K562 (cell line): ENCODE measurements at regions not wholly inside any gene's neighbourhood (a gene's known extent, or its start where the extent isn't known, plus 50 kb on each side); places are given as distances from the start of the nearest gene placed in this dataset.
A peak's percentile ranks its signal among the peaks of the same experiment; 100 is the strongest.

ENCODE experiments used
- BHLHE40 ChIP-seq: IDR thresholded peaks from 2 replicates; pipeline ENCODE4 v1.6.1; 2011; ENCODE audit warnings: low read length, improper control_type of control experiment
- HDAC6 ChIP-seq: IDR thresholded peaks from 2 replicates; pipeline ENCODE4 v1.6.1; 2012; ENCODE audit warnings: low read depth, mild to moderate bottlenecking, control low read depth, inconsistent platforms, low read length, moderate library complexity
- L3MBTL2 ChIP-seq: fragments of 450-650 bp; IDR thresholded peaks from 2 replicates; pipeline ENCODE4 v1.6.1; 2016; ENCODE audit warnings: mild to moderate bottlenecking, moderate library complexity
- MAFG ChIP-seq: fragments of 450-650 bp; conservative IDR thresholded peaks from 2 replicates; pipeline ENCODE4 v1.6.1; 2016; ENCODE audit warnings: missing genetic modification characterization, missing compliant biosample characterization
- MAZ ChIP-seq, 2 experiments: fragments of 450-650 bp in 1 of 2; sonication (generic) in 1 of 2; formaldehyde crosslinking; IDR thresholded peaks in 1 of 2; conservative IDR thresholded peaks in 1 of 2; 2 replicates each; pipeline versions ENCODE4 v1.4.0 to v1.5.0; 2020; ENCODE audit warnings: mild to moderate bottlenecking in 1 of 2, missing genetic modification reagents in 1 of 2
- MGA ChIP-seq: fragments of 450-650 bp; IDR thresholded peaks from 2 replicates; pipeline ENCODE4 v1.6.1; 2016; ENCODE audit warnings: mild to moderate bottlenecking, moderate library complexity
- RERE ChIP-seq: sonication (generic); formaldehyde crosslinking; IDR thresholded peaks from 2 replicates; pipeline ENCODE4 v1.8.0; 2023; ENCODE audit warnings: missing genetic modification reagents, mild to moderate bottlenecking, borderline replicate concordance

- peak; percentile 56 for TF ChIP-seq BHLHE40
- peak; percentile 57; the same call in 1 of the 2 replicates for TF ChIP-seq MAFG (tag)
- TF ChIP-seq MAZ (CRISPR knock-in tag; conservative IDR thresholded peaks at IDR 0.05 in 1 of 2, IDR thresholded peaks at IDR 0.05 in 1 of 2): no peak
- no peak for TF ChIP-seq RERE (CRISPR knock-in tag)
- TF ChIP-seq MGA: peak; percentile 91
- no peak for TF ChIP-seq HDAC6
- peak; percentile 83 for TF ChIP-seq L3MBTL2
These were observed 52.1 kb upstream of the LAPTM5 start (continued) for GRCh38 chr1:30809514-30810263.
